T-helper 2 cell (primary cell): ENCODE measurements at regions not wholly inside any gene's neighbourhood (a gene's known extent, or its start where the extent isn't known, plus 50 kb on each side); places are given as distances from the start of the nearest gene placed in this dataset.
A peak's percentile ranks its signal among the peaks of the same experiment; 100 is the strongest.
"Not testable (repeated sequence)": the region's sequence is repeated elsewhere in the genome, so short reads cannot be mapped to it uniquely, and the experiment has no call there.

Experiments used
- DNase-seq, 5 experiments: peaks; one replicate each; pipeline versions ENCODE4 v3.0.0 to v3.0.0-alpha.2; 2012 to 2022

DNA sequence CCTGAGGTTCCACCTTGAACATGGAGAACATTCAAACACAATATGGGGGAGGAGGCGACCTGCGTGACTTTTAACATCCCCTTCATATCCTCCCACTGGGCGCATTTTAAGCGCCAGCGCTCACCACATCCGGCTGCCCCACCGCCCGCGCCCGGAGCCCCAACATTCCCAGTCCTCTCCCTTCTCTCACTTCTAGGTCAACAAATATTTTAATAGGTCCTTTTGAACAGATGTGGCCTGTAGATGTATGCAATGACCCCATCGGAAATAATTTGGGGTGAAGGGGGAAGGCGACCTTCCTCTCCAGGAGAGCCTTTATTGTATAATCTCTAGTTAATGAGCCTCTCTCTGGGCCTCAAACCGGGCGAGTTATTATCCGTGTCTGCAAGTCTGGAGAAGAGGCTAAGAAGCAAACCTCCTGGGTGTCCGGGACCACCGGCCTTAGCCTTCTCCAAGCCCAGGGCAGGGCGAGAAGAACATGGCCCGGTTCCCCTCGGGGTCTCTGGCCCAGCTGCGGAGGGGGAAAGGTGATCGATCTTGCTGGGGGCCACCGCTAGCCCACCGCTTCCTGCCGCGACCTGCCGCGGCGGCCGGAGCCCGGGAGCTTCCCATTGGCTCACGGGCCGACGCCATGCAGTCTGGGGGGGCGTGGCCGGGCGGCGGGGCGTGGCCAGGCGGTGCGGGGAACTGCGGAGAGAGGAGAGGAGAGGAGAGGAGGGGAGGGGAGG lies 83.2 kb upstream of the HMGA2 start:
- peak in 2 of 5 experiments; percentile 34 to 80 for DNase-seq

DNA sequence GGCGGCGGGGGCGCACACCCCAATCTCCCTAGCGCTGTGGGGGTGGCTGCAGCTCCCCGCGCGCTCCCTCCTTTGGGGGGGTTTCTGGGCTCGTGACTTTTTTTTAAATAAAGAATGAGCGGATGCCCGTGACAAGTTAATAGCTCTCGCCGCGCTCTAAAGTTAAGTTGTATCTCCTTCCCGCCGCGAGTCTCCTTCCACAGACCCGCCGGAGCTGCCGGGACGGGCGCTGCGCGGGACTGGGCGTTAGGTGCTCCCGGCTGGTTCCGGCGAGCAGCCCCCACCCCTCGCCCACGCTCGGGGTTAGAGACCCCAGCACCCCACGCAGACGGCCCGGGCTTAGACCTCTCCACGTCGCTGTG lies 82.6 kb upstream of the HMGA2 start:
- DNase-seq: no peak

DNA sequence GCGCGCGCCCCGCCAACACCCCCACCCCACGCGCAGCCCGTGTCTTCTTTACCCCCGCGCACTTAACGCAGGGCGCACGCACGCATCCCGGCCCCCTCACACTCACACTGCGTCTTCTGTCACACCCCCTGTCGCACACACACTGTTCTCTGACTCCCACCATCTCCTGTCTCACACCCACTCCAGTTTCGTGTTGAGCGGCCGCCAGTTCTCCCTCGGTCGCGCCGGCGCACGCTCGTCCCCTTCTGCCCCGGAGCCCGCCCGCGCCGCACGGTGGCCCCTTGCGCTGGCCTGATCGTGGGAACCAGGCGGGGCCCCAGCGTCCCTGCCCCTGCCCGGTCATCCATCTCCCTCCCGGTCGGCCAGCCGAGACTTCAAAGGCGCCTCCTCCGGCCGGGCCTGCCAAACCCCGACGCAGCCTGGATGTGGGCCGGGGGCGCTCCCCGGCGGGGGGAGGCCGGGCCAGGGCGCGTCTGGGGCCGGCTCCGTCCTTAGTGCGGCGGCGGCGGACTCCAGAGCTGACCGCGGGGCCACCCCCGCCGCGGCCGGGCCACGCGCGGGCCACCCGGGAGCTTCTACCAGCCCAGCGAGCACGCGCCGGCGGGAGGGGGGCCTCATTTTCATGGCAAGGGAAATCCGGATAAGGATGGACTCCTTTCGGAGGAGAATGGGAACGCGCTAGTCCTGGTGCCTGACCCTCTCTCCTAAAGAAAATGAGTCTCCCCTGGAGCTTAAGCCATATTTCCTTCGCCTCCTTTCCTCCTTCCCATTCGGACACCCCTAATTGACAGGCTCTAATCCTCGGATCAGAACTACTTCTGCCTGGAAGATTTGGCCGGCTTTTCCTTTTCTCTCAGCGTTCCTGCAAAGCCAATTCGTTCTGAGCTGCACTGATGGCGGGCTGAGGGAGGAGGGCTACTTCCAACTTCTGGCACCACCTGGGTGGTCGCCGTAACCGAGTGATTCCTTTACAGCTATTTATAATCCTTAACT lies 82.0 kb upstream of the HMGA2 start:
- DNase-seq: peak in 1 of 5 experiments; percentile 10

DNA sequence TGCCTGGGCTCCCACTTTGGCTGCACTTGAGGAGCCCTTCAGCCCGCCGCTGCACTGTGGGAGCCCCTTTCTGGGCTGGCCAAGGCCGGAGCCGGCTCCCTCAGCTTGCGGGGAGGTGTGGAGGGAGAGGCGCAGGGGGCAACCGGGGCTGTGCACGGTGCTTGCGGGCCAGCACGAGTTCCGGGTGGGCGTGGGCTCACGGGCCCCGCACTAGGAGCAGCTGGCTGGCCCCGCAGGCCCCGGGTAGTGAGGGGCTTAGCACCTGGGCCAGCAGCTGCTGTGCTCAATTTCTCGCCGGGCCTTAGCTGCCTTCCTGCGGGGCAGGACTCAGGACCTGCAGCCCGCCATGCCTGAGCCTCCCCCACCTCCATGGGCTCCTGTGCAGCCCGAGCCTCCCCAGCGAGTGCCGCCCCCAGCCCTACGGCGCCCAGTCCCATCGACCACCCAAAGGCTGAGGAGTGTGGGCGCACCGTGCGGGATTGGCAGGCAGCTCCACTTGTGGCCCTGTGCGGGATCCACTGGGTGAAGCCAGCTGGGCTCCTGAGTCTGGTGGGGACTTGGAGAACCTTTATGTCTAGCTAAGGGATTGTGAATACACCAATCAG lies 79.9 kb upstream of the HMGA2 start:
- DNase-seq: not testable (repeated sequence)

DNA sequence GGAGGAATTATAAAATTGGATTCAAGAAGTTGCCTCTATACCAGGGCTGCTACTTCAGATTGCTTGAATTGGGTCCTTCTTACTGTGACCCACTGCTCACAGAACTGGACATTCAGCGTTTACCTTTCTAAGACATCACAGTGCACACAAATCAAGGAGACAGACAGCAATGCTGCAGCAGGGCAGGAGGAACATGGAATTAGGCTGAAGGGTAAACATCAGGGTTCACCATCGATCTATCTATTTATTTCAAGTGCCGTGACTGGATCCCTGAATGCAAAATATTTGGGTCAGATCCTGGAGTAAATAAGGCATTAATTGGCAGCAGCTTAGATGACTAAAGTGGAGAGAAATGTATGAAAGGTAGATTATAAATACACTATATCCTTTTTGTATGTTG lies 76.9 kb upstream of the HMGA2 start:
- DNase-seq: no peak

DNA sequence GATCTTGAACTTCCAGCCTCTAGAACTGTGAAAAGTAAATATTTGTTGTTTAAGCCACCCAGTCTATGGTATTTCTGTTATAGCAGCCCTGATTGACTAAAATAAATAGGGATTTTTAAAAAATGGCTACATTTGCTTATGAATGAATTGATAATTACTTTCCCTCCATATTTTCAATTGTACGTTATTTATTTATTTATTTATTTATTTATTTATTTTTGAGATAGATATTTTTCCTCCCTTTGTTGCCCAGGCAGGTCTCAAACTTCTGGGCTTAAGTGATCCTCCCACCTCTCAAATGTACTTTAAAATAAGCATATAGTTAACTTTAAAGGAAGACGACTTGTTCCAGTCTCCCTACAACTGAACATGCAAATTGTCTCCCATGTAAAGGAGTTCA lies 76.0 kb upstream of the HMGA2 start:
- DNase-seq: no peak

DNA sequence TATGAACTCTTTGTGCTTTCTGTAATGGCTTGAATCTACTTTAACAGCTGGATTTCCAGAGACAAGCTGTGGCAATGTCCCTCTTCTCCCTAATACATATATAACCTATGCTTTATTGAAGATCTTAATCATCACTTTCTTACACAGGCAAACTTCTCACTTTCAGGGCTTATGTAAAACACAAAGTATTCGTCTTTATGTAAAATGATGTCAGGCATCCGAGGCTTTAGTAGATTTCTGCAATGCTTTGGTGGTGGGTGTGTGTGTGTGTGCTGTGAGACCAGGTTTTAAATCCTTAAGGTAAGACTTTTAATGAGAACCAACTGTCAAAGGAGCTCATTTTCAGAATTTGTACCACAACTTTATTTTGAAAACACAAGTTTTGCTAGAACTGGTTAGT lies 70.0 kb upstream of the HMGA2 start:
- no peak for DNase-seq

DNA sequence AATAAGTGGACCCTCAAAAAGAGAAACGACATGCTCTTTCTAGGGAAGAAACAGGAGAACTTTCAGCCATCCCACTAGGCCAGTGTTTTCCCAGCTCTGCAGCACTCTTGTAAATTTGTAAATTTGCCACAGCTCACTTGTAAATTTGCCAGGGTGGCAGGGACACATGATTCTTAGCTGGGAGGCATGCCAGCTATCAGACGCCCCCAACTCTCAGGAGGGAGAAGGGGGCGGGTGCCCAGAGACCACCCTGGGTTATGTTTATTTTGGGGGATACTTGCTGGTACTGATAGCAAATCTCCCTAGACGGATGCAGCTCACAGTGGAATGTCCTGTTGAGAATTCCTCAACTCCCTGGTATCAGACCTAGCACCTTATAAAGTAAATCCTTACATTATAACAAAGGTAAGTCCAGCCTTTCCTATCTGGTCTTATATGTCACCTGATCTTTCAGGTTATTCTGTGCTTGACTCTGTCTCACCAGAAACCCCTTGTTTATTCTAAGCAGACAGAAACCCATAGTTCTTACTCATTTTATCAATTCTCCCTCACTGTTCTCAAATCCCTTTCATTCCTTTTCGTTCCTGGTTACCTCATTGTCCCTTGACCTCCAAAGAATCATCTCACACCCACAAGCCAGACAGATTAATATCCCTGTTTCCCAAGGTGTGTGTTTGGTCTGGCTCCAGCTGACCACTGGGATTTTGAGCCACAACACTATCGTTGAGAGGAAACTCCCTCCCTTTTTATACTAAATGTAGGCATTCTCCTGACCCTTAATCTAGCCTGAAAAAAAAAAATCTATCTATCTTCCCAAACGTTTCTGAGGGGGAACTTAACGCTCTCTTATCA lies 69.3 kb upstream of the HMGA2 start:
- no peak for DNase-seq

DNA sequence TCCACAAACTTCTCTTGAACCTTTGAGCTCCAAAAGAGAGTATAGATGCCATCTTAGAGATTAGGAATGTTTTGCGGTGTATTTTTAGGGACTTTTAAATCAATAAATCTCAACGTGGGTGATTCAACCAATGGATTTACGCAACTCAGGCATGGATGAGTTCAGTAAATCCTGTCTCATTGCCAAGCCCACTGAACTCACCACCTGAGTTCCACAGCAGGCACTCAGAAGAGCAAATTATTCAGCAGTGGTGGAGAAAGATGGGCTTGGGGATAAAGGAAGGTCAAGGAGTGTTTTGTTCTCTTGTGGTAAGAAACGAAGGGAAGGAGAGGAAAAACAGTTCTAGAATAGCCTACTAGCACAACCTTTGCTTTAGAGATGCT lies 68.7 kb upstream of the HMGA2 start:
- no peak for DNase-seq

DNA sequence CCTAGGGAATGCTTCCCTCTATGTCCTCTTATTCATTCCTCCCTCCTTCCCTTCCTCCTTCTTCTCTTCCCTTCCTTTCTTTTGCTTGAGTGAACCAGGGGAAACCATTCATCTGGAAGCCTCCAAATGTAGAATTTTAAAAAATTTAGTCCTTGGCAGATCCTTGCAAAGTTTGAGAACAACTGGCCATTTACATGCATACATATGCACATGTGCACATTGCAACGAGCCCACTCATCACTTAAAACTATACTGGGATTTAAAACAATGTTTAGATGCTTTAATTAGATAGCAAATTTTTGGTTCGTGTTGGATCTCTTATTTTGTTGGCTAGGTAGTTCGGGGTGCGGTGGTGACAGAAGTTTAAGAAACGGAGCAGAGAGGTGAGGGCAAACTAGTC lies 68.0 kb upstream of the HMGA2 start:
- DNase-seq: no peak

DNA sequence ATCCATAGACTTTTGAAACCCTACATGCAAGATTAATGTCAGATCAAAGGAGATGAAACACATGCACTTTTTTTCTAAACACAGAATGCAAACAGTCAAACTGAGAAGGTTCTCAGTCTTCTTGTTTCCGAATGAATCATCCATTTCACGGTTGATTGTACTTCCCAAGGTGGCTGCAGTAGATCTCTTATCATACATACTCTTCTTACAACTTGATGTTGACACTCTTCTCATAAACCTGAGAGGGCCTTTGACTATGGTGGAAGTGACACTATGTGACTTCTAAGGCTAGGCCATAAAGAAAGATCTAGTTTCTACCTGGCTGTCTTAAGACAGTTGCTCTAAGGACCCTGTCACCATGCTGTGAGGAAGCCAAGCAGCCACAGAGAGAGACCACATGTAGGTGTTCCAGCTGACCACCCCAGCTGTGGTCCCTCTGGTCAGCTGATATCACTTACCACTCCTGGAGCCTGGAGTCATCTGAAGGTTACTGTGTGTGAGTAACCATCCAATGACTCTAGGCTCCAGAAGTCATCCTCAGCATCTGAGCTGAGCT lies 67.2 kb upstream of the HMGA2 start:
- peak in 1 of 5 experiments; percentile 90 for DNase-seq

DNA sequence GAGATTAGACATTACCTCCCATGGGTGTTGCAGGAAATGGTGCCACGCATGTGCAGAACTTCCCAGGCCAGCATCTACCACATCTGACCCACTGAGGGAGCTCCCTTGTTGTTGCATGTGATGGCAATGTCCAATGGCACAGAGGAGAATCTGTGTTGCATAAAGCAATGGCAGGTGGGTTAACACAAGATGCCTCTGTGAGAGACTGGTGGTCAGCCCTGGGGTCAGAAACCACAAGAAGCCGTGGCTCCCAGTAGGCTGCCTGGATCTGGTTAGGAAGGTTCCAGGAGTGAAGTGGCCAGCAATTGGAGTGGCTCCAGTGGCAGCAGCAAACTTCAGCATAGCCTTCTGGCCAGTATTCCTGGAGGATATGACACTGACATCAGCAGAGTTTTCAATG lies 65.9 kb upstream of the HMGA2 start:
- no peak for DNase-seq

DNA sequence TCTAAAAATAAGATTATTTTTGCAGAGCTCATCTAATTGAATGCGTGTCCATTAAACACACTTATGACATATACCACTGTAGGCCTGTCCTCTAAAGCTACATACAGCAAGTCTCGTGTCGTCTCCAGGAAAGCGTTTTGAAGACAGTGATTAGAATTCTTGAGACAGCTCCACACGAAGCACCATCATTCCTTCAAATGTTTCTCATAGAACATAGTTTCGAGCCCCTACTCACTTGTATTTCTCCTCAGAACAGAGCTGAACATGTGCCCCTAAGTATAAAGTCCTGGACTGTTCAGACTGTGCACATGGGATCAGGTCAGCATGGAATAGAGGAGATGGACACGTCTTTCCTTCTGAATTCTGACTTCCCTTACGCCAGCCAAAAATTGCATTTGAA lies 64.5 kb upstream of the HMGA2 start:
- no peak for DNase-seq

DNA sequence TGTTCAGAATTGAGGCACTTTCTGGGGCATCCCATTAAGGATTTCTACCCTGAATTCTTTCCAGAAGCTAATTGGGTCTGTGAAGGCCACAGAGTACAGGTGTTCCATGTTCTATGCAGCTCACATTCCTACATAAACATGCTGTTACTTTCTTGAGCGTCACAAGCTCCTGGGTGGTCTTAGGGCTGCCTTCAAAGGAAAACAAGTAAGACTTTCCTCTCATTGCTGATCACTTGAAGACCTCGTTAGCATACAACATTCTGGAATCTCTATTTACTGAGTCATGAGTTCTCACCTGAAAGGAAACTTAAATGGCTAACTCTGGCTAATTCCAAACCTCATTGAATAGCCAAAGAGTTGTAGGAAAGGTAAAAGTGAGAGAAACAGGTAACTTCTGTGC lies 63.0 kb upstream of the HMGA2 start:
- DNase-seq: no peak

DNA sequence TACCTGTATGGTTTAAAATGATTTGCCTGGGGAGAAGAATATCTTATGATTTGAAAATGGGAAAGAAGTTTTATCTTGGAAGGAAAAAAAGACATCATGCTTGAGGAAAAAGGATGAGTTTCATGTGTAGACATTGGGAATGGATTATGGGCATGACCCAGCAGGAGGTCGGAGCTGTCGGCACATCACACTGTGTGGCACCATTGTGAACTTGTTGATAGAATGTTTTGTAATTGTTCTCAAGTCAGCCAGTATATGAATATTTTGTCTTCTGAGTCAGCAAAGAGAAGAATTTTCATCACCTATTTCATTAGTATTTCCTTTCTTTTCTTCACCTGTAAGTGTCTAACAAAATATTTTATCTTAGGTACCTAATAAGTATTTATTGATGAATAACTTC lies 60.0 kb upstream of the HMGA2 start:
- no peak for DNase-seq

DNA sequence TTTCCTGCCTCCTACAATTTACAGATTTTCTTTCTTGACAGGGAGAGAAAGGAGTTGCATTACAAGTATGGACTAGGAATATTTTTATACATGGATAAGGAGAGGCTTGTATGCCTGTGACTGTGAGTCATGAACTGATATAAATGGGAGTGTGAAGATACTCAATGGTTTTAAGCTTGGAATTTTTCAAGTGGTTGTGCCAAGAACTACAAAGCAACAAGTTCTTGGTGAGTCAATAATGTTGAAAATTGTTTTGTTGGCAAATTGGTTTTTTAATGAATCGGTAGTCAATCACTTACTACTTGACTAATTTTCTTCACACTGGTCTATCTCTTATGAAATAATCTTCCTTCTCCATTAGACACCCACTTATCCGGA lies 58.9 kb upstream of the HMGA2 start:
- DNase-seq: no peak

DNA sequence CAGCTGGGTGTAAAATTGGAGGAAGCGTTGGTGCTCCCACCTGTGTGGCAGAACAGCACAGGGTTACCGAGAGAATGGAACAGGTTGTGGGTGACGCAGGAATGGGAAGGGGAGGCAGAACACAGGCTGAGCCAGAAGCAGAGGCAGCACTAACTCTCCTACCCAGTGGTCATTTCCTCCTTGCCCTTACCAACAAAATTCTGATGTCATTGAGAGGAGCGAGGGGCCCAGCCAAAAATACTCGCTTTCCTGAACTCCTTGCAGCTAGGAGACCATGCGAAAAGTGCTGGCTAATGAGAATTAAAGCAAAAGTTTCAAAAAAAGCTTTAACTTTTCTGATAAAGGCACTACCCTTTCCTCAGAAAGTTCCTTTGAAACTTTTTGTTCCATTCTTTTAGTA lies 54.4 kb upstream of the HMGA2 start:
- DNase-seq: no peak
